ENCODE measurements at regions not wholly inside any gene's neighbourhood (a gene's known extent, or its start where the extent isn't known, plus 50 kb on each side); places are given as distances from the start of the nearest gene placed in this dataset.

GRCh38 chr18:56448751-56449150, 189.6 kb downstream of the TXNL1 start:
- H3K27me3 ChIP-seq (ENCODE audit: control insufficient read depth, insufficient read depth, low read length), result no peaks in the 10 kb centered on the region
- no peaks in the 10 kb centered on the region for H3K4me1 ChIP-seq (ENCODE audit: control insufficient read depth, insufficient read depth, low read length)
- ATAC-seq (no peak), DNase-seq (ENCODE audit: low read depth, low spot score) (no peak)
- no peaks in the 10 kb centered on the region for H3K36me3 ChIP-seq (ENCODE audit: control insufficient read depth, insufficient read depth, low read length)
- no peak for TF ChIP-seq SIN3A (IDR thresholded peaks at IDR 0.05; ENCODE audit: borderline replicate concordance, insufficient read depth, low read depth, low read length)
- no peak for TF ChIP-seq TCF7L2 (IDR thresholded peaks at IDR 0.05; ENCODE audit: low read depth, low read length)
- no peak for TF ChIP-seq REST (IDR thresholded peaks at IDR 0.05; ENCODE audit: insufficient read depth in 1 of 2, low read depth in 2 of 2, low read length in 1 of 2)
- no peak for TF ChIP-seq POLR2AphosphoS5 (IDR thresholded peaks at IDR 0.05; ENCODE audit: low read depth, low read length)
- intact Hi-C loops (cut with micrococcal nuclease; ENCODE audit: unreplicated experiment) (no loop called here), in situ Hi-C loops (cut with HindIII; ENCODE audit: low pct_unique_long_range_greater_than_20kb, low sequenced_read_pairs) (no loop called here)
- CTCF ChIA-PET, result no interaction called here
- no peak overlapping the region for H3K4me3 ChIP-seq (ENCODE audit: low read depth in 2 of 2, low read length in 2 of 2)
- no TSS peak for BruUV-seq (replicated peaks)
- POLR2A ChIA-PET, result no interaction called here
- H3K9me3 ChIP-seq (ENCODE audit: control insufficient read depth, insufficient read depth, low read depth, low read length), result no peaks in the 10 kb centered on the region
- H3K27ac ChIP-seq (ENCODE audit: low read length), result no peak overlapping the region

- ATAC-seq, result no peak
- TF ChIP-seq REST (IDR thresholded peaks at IDR 0.05; ENCODE audit: insufficient read depth in 1 of 2, low read depth in 2 of 2, low read length in 1 of 2) (no peak), TCF7L2 (IDR thresholded peaks at IDR 0.05; ENCODE audit: low read depth, low read length) (no peak), POLR2AphosphoS5 (IDR thresholded peaks at IDR 0.05; ENCODE audit: low read depth, low read length) (no peak), CTCF (IDR thresholded peaks at IDR 0.05) (no peak), SIN3A (IDR thresholded peaks at IDR 0.05; ENCODE audit: borderline replicate concordance, insufficient read depth, low read depth, low read length) (no peak)
Measured at GRCh38 chr18:56445422-56445821, 193.0 kb downstream of the TXNL1 start.

More at GRCh38 chr18:56445422-56445821, 193.0 kb downstream of the TXNL1 start:
- no peaks in the 10 kb centered on the region for H3K9me3 ChIP-seq (ENCODE audit: control insufficient read depth, insufficient read depth, low read depth, low read length)
- H3K27me3 ChIP-seq (ENCODE audit: control insufficient read depth, insufficient read depth, low read length), result no peaks in the 10 kb centered on the region
- intact Hi-C loops (cut with micrococcal nuclease; ENCODE audit: unreplicated experiment), result no loop called here
- H3K4me1 ChIP-seq (ENCODE audit: control insufficient read depth, insufficient read depth, low read length), result no peaks in the 10 kb centered on the region
- no peak overlapping the region for H3K27ac ChIP-seq (ENCODE audit: low read length)
- no peak for DNase-seq (ENCODE audit: low read depth, low spot score)
- POLR2A ChIA-PET, result no interaction called here
- BruUV-seq (replicated peaks), result no TSS peak
- CTCF ChIA-PET, result no interaction called here
- no peak overlapping the region for H3K4me3 ChIP-seq (ENCODE audit: low read depth in 2 of 2, low read length in 2 of 2)
- no peaks in the 10 kb centered on the region for H3K36me3 ChIP-seq (ENCODE audit: control insufficient read depth, insufficient read depth, low read length)
- in situ Hi-C loops (cut with HindIII; ENCODE audit: low pct_unique_long_range_greater_than_20kb, low sequenced_read_pairs), result no loop called here

Data from Panc1 (cell line).